ENCODE measurements at regions not wholly inside any gene's neighbourhood (a gene's known extent, or its start where the extent isn't known, plus 50 kb on each side); places are given as distances from the start of the nearest gene placed in this dataset.
"Not testable (repeated sequence)": the region's sequence is repeated elsewhere in the genome, so short reads cannot be mapped to it uniquely, and the experiment has no call there.

- no peak for TF ChIP-seq CTCF (IDR thresholded peaks at IDR 0.05)
- H3K27me3 ChIP-seq (ENCODE audit: insufficient read depth in 3 of 3, low read length in 2 of 3): peaks cover 0 to 9% (median 7%) of the 10 kb centered on the region in 3 donors
- no peak overlapping the region for H3K27ac ChIP-seq
- ATAC-seq: no peak
- intact Hi-C loops (cut with DNase I): no loop called here
- no peaks in the 10 kb centered on the region for H3K4me1 ChIP-seq
- DNase-seq: no peak
- 66 to 85% (median 80%) methylated on average over 3 of the region's 3 CpGs for WGBS, 3 donors
- no peaks in the 10 kb centered on the region for H3K36me3 ChIP-seq (ENCODE audit: insufficient read depth in 1 of 2, low read depth in 1 of 2)
- no peaks in the 10 kb centered on the region for H3K9me3 ChIP-seq
- H3K4me3 ChIP-seq: no peak overlapping the region
Observed at GRCh38 chr20:47925593-47925992, 140.3 kb upstream of the SULF2 start.

- peaks cover 3% of the 10 kb centered on the region for H3K9me3 ChIP-seq
- H3K4me1 ChIP-seq: no peaks in the 10 kb centered on the region
- intact Hi-C loops (cut with DNase I): no loop called here
- DNase-seq (no peak), ATAC-seq (no peak)
- H3K27ac ChIP-seq: no peak overlapping the region
- WGBS, 3 donors: 21 to 35% (median 31%) methylated on average over 4 of the region's 4 CpGs
- no peak for TF ChIP-seq CTCF (IDR thresholded peaks at IDR 0.05)
- peaks cover under 1 to 9% (median 7%) of the 10 kb centered on the region in 3 donors for H3K27me3 ChIP-seq (ENCODE audit: insufficient read depth in 3 of 3, low read length in 2 of 3)
- no peak overlapping the region for H3K4me3 ChIP-seq
- no peaks in the 10 kb centered on the region for H3K36me3 ChIP-seq (ENCODE audit: insufficient read depth in 1 of 2, low read depth in 1 of 2)
Observed at GRCh38 chr20:47922269-47922668, 137.0 kb upstream of the SULF2 start.

GRCh38 chr20:47921829-47922228, 136.5 kb upstream of the SULF2 start:
- H3K27ac ChIP-seq; H3K4me3 ChIP-seq; DNase-seq; H3K36me3 ChIP-seq (ENCODE audit: insufficient read depth in 1 of 2, low read depth in 1 of 2); H3K9me3 ChIP-seq; intact Hi-C loops (cut with DNase I); H3K4me1 ChIP-seq; ATAC-seq; H3K27me3 ChIP-seq (ENCODE audit: insufficient read depth in 3 of 3, low read length in 2 of 3): not testable (repeated sequence)
- WGBS, 3 donors: 13 to 20% (median 18%) methylated on average over 7 to 9 of the region's 9 CpGs

GRCh38 chr20:47921408-47921807, 136.1 kb upstream of the SULF2 start:
- no peaks in the 10 kb centered on the region for H3K36me3 ChIP-seq (ENCODE audit: insufficient read depth in 1 of 2, low read depth in 1 of 2)
- WGBS, 3 donors: 19 to 34% (median 21%) methylated on average over 6 of the region's 6 CpGs
- no peak overlapping the region for H3K27ac ChIP-seq
- no peak for TF ChIP-seq CTCF (IDR thresholded peaks at IDR 0.05)
- no peak for ATAC-seq
- H3K9me3 ChIP-seq: peaks cover 6% of the 10 kb centered on the region
- intact Hi-C loops (cut with DNase I): no loop called here
- H3K4me3 ChIP-seq: no peak overlapping the region
- H3K4me1 ChIP-seq: no peaks in the 10 kb centered on the region
- H3K27me3 ChIP-seq (ENCODE audit: insufficient read depth in 3 of 3, low read length in 2 of 3): peaks cover 2 to 9% (median 7%) of the 10 kb centered on the region in 3 donors
- DNase-seq: no peak

GRCh38 chr20:47917549-47918070, 132.3 kb upstream of the SULF2 start:
- Histone ChIP-seq H3K4me3 (no peak overlapping the region), H3K27ac (no peak overlapping the region), H3K4me1 (no peaks in the 10 kb centered on the region), H3K9me3 (peaks cover 6% of the 10 kb centered on the region), H3K36me3 (ENCODE audit: insufficient read depth in 1 of 2, low read depth in 1 of 2) (no peaks in the 10 kb centered on the region), H3K27me3 (ENCODE audit: insufficient read depth in 3 of 3, low read length in 2 of 3) (peaks cover 0 to 5% (median 2%) of the 10 kb centered on the region in 3 donors)
- WGBS, 3 donors: 79 to 88% (median 84%) methylated on average over 2 of the region's 2 CpGs
- intact Hi-C loops (cut with DNase I): no loop called here
- ATAC-seq (no peak), DNase-seq (no peak)
- TF ChIP-seq CTCF (IDR thresholded peaks at IDR 0.05): no peak
